NCI-H1048 (cell line): ENCODE measurements at regions not wholly inside any gene's neighbourhood (a gene's known extent, or its start where the extent isn't known, plus 50 kb on each side); places are given as distances from the start of the nearest gene placed in this dataset.

ENCODE experiments used
- DNase-seq: peaks from one replicate; lab custom pipeline; 2025; lab: John Stamatoyannopoulos, UW

DNA sequence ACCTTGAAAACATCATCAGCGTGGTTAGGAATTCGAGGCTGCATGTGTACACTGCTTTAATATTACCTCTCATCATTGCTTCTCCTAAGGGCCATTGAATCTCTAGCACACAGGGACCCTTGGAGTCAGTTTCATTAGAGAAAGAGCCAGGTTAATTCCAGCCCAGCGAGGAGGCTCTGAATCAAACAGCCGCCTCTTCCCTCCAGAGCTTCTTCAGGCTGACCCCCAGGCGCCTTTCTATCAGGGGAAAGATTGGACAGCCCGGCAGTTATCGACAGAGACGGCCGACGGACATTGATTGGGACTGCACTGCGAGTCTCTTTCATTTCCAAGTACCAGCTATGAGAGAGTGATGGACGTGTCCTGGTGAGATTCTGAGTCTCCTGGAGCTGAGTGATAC, 159.2 kb downstream of the ANKRD60 start:
- no peak for DNase-seq

DNA sequence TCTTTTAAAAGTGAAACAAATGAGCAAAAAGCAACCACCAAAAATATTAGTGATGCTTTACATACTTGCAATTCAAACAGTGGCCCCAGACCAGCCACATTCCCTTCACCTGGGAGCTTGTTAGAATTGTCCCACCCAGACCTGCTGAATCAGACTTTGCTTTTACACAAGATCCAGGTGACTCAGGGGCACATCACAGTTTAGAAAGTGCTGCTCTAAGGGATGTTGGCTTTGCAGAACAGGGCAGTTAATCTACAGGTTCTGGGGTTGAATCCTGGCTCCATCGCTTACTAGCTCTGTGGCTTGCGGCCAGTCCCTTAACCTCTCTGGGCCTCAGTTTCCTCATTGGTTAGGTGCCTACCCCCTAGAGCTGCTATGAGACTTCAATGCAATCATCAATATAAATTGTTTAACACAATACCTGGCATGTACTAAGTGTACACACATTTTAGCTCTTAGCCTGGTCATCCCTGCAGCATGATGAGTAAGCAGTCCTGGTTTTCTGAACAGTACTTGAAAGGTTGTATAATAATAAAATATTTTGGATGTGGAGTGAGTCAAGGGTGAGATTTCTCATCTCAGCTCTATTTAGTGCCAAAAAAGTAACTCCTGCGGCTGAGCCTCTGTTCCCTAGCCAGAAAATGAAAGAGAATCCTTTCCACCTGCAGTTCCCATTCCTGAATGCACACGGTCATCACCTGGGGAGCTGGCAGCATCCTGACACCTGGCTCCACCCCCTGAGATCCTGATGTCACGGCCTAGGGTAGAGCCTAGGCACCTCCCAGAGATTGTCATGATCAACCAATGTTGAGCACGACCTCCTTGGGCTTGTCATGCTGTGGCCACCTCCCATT, 162.7 kb downstream of the ANKRD60 start:
- DNase-seq = no peak

DNA sequence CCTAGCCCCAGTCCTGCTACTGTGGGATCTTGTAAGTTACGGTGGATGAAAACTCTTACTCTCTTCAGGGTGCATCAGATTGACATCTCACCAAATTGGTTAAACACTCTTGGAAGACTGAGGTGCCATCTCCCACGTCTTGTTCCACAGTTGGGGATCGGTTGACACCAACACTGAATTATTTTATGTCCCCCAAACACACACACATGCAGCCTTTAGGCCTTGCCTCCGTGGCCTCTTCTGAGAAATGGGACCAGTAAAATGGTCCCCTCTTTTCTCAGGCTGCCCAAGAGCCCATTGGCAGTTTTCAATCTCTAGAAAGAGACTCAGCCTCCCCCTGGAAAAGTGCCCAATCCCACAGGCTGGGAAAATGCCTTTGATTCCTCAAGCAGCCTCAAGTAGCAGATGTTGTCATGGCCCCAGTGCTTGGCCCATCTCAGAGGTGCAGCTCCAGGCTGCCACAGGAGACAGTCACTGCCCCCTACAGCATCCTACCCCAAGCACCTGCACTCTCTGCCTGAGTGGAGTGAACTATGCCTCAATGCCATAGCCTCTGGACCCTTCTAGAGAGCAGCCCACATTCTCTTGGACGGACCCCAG, 163.9 kb downstream of the ANKRD60 start:
- no peak for DNase-seq

DNA sequence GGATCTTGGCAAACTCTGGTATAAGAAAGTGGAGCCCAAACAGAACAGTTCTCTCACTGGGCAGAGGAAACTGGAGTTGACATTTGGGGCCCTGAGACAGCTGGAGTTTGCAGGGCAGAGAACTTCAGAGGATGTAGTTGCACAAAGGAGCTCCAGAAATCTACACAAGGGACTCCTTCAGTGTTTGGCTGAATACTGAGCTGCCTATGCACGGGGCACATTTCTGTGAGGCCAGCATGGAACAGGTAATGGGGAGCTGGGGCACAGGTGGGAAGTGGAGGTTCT, 169.3 kb downstream of the ANKRD60 start:
- DNase-seq = no peak

DNA sequence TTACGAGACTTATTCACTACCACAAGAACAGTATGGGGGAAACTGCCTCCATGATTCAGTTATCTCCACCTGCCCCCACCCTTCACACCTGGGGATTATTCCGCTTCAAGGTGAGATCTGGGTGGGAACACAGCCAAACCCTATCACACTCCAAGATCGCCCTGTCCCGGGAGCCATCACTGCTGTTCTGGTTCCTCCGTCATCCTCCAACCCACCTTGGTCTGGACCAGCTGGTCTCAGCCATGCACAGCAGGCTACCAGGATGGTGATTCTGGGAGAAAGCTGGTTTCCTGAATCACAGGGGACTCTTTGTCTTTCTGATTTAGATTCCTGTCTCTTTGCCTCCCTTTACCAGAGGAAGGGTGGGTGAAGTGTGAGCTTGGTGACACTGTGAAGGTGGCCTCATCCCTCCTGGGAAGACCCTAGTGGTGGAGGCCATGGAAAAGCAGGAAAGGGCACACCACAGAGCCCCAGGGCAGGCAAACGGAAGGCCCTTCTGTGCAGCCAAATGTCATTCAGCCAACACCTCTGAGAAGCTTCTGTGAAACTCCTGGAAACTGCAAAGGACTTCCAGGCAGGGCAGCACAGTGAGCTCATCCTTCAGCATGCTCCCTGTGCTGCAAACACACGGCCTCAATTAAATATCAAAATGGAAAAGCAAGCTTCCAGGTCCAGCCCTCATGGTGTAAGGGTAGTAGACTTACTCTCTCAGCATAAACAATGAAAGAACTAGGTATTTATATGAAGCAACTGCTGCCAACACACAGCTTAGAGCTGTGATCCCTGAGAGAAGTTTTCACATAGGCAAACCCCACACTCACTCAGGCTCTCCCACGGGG, 169.8 kb downstream of the ANKRD60 start:
- no peak for DNase-seq

DNA sequence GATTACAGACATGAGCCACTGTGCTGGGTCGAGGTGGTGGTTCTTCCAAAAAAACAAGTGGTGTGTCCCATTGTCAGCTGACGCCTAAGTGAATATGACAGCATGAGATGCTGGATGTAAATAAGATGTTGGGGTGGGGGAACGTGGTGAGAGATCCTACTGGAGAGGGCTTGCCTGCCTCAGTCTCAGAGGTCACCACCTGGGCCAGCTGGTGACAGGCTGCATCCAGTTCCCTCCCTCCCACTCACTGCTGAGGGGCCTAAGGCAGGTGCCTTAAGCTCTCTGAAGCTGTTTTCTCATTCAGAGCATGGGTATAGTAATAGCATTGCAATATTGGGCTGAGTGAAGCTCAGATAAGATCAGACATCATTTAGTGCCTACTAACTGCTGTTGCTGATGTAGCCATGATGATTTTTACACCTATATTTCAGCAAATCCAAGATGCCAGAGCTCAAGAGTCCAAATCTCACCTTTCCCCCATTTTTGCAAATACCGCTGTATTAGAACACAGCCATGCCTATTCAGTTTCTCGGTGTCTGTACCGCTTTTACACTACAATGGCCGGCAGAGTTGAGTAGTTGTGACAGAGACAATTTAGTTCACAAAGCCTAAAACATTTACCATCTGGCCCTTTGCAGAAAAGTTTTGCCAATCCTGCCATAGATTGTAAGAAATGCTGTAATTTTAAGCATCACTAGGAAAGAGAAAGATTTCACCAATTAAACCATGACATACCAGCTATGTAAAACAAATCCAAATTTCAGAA, 171.3 kb downstream of the ANKRD60 start:
- no peak for DNase-seq

DNA sequence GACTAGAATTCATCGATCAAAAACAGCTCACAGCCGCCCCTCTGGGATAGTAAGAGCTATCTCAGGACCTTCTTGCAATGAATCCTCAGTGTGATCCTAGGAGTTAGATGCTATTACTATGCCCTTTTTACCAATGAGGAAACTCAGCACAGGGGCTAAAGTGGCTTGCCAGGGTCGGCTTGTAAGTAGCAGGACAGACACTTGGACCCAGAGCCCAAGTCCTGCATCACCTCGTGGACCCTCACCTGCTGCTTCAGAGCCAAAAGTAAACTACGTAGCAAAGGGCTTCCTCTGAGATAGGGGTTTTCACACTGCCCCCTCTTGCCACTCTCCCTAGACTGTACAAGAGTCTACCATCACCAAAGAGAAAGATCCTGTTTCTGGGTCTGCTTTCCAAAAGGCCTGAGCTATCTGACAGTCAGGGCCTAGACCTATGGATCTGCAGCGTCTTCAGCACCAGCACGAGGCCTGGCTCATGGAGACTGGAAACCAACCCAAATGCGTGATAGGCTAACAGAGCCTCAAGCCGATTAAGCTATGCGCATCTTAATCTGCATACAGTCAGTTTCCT, 172.3 kb downstream of the ANKRD60 start:
- no peak for DNase-seq

DNA sequence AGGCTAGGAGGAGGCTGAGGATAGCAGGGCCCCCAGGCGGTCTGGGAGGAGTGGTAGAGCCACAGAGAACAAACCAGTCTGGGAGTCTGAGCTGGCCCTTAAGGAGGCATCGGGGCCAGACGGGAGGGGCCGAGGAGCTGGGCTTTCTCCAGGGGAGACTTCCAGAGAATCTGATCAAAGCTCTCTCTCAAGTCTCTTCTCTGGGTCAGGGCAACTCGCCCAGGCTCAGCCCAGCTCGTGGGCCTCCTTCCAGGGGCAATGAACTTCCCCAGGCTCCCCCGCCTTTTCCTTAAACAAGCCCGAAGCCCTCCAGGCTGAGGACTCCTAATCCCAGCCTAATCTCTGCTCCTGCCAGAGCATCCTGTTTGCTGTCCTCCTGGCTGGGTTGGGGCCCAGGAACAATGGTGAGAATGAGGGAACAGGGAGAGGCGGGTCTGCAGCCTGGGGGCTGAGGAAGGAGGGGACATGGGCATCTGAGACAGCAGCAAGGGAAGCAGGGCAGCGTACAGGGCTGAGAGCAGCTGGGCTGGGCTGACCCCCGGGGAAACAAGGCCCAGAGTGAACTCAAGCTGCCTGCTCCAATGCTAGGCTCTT, 173.6 kb downstream of the ANKRD60 start:
- DNase-seq = no peak

DNA sequence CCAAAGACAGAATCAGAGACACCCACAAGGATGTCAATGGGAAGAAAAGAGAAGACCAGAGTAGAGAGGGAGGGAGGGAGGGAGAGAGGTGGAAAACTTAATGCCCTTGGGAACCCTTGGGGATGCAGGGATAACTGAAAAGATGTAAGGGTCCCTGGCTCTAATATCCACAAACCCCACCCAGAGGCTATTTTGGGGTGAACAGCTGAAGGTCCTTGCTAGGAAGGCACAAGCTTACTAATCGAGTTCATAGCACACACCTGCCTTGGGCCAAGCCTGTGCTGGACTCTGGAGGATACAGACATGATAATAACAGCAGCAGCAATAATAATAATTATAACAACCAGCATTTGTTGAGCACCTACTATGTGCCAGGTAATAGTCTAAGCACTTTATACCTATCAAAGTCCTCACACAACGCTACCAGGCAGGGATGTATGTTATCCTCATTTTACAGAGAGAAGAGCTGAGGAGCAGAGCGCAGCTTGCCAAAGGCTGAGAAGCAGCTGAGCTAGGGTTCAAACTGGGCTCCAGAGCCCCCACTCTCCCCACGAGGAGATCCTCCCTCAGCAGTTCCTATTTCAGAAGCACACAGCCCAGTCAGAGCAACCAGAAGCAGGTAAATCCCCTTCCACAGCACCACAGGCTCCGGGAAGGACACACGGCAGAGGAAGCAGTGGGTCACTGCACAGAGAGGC, 174.2 kb downstream of the ANKRD60 start:
- DNase-seq = no peak

DNA sequence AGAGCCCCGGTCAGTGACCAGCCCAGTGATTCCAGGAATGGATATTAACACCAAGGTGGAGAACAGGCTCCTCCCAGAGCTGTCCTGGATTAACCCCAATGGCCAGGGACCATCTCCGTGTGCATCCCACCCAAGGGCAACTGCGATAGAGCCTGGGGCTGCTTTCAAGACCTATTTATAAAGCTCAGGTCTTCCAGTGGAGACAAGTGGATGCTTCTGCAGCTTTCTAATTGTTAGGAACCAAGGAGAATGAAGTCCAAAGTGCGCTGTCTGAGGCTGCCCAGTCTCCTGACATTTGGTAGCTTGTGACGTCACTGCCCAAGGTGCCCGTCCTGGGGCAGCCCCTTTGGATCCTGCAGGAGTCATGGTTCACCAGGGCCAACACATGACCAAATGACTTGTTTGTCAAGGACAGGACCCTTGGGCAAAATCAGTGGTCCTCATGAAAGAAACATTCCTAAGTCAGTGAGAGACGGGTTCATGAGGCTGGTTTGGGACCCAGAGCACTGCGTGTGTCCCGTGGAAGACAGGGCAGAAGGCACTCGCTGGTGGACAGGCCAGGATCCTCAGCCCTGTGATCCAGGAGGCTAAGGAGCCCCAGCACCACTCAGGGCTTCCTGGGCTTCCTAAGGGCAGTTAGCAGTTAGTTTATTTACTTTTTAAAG, 174.9 kb downstream of the ANKRD60 start:
- DNase-seq = no peak

DNA sequence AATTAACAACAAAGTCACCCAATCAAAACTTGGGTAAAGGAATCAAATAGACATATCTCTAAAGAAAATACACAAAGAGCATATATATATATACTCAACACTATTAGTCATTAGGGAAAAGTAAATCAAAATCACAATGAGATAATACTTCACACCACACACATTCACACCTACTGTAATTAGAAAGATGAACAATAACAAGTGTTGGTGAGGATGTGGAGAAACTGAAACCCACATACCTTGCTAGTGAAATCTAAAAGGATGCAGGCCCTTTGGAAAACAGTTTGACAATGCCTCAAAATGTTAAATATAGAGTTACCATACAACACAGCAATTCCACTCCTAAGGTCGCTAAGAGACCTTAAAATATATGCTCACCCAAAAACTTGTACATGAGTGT, 177.1 kb downstream of the ANKRD60 start:
- no peak for DNase-seq

DNA sequence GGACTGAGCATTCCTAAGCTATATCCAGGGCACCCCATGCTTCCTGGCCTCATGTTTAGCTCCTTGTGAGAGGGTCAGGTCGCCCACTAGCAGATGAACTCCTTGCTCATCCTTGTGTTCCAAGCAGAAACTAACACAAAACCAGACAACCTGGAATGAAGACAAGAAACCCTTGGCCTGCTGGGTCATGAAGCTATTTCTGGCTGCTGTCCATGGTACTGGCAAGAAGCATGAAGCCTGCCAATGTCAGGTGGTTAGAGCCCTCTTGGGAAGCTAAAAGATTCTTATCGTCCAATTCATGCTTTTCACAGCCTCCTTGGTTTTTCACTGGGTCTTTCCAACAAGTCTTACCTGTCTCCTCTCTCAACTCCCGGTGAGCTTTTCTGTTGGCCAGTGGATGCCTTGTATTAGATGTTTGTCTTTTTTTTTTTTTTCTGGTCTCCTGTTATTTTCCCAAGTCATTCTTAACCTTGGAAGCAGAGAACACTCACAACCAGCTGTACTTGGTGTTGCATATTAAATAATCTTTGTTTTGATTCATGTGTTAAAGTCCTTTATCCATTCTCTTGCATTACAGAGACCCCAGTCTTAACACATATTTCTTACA, 180.3 kb downstream of the ANKRD60 start:
- DNase-seq = no peak

DNA sequence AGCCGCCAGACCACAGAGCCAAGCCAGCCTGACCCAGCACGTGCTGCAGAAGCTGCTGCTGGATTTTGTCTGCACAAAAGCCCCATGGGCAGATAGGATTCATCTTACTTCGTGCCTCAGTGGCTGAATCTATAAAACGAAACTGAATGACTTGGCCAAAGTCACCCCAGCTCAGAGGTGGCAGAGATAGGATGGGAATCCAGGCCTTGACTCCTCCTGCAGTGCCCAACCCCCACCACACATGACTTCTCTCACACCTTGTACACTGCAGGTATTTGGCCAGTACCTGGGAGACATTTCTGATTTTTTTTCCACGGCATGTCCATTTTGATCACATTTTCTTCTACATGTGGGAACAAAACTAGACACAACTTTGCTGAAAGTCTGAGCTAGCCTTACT, 182.1 kb downstream of the ANKRD60 start:
- DNase-seq = no peak

DNA sequence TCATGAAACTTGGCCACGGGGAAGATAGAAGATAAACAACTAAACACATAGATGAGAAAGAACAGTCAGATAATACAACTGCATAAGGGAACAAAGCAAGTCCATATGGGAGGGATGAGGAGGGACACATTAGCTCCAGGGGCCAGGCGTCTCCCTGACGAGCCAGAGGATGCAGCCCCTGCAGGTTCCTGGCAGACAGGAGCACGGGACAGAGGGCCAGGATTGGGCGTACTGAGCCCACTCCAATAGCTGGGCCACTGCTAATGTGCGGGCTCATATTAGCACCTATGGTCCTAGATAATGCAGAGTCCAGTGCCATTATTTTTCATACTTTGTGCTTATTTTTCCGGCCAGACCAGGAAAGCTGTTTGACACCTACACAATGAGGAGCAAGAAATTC, 182.9 kb downstream of the ANKRD60 start:
- no peak for DNase-seq

DNA sequence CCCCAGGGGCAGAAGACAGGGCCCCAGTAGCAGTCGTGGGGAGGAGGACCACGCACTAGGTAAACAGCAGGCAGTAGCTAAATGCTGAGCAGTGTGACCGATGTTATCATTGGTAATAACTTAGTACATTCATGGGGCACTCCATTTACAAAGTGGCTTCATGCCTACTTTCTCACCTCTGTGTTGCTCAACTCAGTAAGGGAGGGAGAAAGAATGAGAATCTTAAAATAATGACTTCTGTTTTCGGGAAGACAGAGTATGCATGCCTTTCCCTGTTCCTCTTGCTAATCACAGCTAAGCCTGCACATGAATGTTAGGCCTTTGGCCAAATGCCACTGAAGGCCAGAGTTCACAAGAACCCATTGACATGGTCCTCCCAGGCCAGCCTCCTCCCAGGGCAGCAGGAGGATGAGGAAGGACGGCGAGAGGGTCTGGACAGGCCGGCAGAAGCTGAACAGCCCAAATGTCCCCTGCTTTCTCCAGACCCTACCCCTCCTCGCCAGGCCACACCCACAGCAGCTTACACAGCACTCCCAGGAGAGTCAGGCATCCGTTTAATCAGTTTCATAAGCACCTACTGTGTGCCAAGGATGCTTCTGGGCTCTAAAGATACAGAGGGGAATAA, 183.4 kb downstream of the ANKRD60 start:
- DNase-seq = no peak

DNA sequence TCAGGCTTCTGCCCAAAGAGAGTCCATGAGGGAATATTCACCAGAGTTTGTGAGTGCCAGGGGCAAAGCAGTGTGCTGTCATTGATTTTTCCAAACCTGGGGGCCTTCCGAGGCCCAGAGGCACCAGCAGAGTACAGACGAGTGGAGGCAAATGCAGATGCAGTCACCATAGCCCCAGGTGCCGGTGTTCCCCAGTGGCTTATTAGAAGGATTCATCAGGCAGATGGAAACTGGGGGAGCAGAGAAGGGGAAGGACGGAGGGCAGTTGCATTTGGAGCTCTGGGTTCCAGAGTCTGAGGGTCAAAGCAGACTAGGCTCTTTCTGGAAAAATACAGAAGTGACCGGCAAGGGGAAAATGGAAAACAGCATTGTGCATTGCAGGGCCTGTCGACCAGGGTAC, 184.2 kb downstream of the ANKRD60 start:
- DNase-seq = no peak

DNA sequence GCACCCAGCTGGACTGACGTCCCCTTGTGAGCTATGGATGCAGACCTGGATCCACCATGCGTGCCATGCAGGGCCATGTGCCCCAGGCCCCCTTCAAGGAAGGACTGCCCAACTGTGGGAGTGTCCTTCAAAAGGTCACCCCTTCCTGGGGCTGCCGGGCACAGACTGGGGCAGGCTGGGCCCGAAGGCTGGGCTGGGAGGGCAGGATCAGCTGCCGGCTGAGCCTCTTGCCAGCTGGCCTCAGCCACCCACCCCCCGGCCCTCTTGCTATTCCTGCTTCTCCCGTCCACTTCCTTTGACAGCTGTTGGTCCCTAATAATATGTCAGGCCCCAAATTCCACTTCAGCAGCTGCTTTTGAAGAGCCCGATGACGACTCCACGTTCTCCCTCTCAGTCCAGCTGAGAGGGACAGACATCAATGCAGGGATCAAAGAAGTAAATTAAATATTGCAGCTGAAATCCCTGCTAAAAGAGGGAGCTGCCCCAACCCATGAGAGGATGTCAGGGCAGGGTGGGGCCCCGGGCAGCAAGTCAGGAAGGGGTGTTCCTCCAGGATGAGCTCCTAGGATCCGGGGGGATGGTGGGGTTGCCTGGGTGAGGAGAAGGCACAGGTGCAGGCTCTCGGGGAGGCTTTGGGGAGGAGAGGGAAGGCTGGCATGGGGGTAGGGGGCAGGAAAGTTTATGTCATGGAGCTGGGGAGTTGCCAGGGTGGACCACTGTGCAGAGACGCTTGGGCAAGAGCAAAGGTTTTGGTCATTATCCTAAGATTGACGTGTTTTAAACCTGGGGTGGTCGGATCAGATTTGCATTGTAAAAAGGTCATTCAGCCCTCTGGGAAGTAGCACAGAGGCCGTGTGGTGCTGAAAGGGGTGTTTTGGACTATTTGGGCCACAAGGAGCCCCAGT, 185.0 kb downstream of the ANKRD60 start:
- no peak for DNase-seq

DNA sequence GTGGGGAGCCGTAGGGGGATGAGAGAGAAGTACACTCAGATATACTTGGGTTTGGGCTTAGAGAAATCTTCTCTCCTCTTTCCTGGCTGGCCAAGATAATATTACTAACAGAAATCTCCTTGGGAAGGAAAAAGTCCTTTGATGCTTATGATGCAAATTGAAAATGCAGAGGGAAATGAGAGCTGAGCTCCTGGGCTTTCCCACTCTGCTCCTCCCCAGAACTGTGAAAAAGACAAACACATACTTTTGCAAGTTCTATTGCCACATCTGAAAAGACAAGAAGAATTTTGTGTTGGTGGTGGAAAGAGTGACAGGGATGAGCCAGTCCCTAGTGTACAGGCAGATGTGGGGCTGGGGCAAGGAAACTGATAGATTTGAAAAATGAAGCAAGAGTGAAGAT, 185.9 kb downstream of the ANKRD60 start:
- DNase-seq = no peak
